IMR-90 (cell line): ENCODE measurements at regions not wholly inside any gene's neighbourhood (a gene's known extent, or its start where the extent isn't known, plus 50 kb on each side); places are given as distances from the start of the nearest gene placed in this dataset.

Experiments used
- ATAC-seq: fragments of 200-7000 bp; cut with Tn5 transposase; 2 replicates; pipeline ENCODE4 v1.9.1; 2020; ENCODE audit warnings: low read depth, mild to moderate bottlenecking, moderate library complexity
- BruUV-seq: library from RNA; stranded (reverse); fragments of 400-500 nt; replicated peaks from 2 replicates; lab custom pipeline; 2021; lab: Mats Ljungman, UMichigan
- CTCF ChIA-PET: fragments of 300-600 bp; formaldehyde crosslinking; extraction: SDS; loops from one replicate; lab custom pipeline; 2021; ENCODE audit warnings: antibody characterized with exemption; lab: Yijun Ruan, JAX
- POLR2A ChIA-PET: fragments of 300-600 bp; sonication (Branson Sonifier 250); formaldehyde crosslinking; loops from one replicate; lab custom pipeline; 2022; ENCODE audit warnings: antibody characterized with exemption; ENCODE audit not compliant: unreplicated experiment; lab: Charles Lee
- DNase-seq: peaks from one replicate; pipeline ENCODE4 v3.0.0; 2013
- H2AFZ ChIP-seq: replicated peaks from 2 replicates; pipeline ENCODE3; 2013; ENCODE audit warnings: low read length, mild to moderate bottlenecking; ENCODE audit not compliant: poor library complexity
- H2AK5ac ChIP-seq: 2 replicates; pipeline ENCODE4 v1.6.1; 2013; ENCODE audit warnings: low read depth, low read length, inconsistent platforms
- H2AK9ac ChIP-seq: replicated peaks from 2 replicates; pipeline ENCODE3; 2013; ENCODE audit warnings: mild to moderate bottlenecking, low read depth, low read length, moderate library complexity; ENCODE audit not compliant: poor library complexity
- H2BK120ac ChIP-seq: 2 replicates; pipeline ENCODE4 v1.6.1; 2013; ENCODE audit warnings: low read depth, low read length, inconsistent platforms
- H2BK15ac ChIP-seq: 3 replicates; pipeline ENCODE4 v1.6.1; 2013; ENCODE audit warnings: low read depth, low read length, inconsistent platforms
- H2BK20ac ChIP-seq: 2 replicates; pipeline ENCODE4 v1.6.1; 2013; ENCODE audit warnings: low read depth, mild to moderate bottlenecking, inconsistent platforms, low read length, moderate library complexity
- H2BK5ac ChIP-seq: 2 replicates; pipeline ENCODE4 v1.6.1; 2013; ENCODE audit warnings: mild to moderate bottlenecking, low read depth, low read length, inconsistent platforms; ENCODE audit not compliant: poor library complexity, severe bottlenecking
- H3K14ac ChIP-seq: replicated peaks from 2 replicates; pipeline ENCODE4 v1.6.1; 2013; ENCODE audit warnings: low read depth, low read length, inconsistent platforms
- H3K18ac ChIP-seq: 2 replicates; pipeline ENCODE4 v1.6.1; 2013; ENCODE audit warnings: low read depth, low read length, control low read depth
- H3K23ac ChIP-seq: 2 replicates; pipeline ENCODE4 v1.6.1; 2013; ENCODE audit warnings: low read depth, low read length, inconsistent platforms
- H3K27ac ChIP-seq: 2 replicates; pipeline ENCODE4 v1.5.1; 2013; ENCODE audit warnings: mild to moderate bottlenecking, control low read depth, low read length; ENCODE audit not compliant: insufficient read depth
- H3K27me3 ChIP-seq: 2 replicates; pipeline ENCODE4 v1.6.1; 2013; ENCODE audit warnings: low read length; ENCODE audit not compliant: control insufficient read depth, insufficient read depth
- H3K36me3 ChIP-seq: 2 replicates; pipeline ENCODE4 v1.6.1; 2013; ENCODE audit warnings: low read length, mixed read lengths; ENCODE audit not compliant: control insufficient read depth, insufficient read depth
- H3K4ac ChIP-seq: 2 replicates; pipeline ENCODE4 v1.6.1; 2013; ENCODE audit warnings: low read depth, low read length, inconsistent platforms
- H3K4me1 ChIP-seq: 2 replicates; pipeline ENCODE4 v1.6.1; 2013; ENCODE audit warnings: low read length, mixed read lengths; ENCODE audit not compliant: control insufficient read depth, insufficient read depth
- H3K4me2 ChIP-seq: 2 replicates; pipeline ENCODE4 v1.6.1; 2013; ENCODE audit warnings: low read depth, mild to moderate bottlenecking, control low read depth, low read length, moderate library complexity
- H3K4me3 ChIP-seq: 2 replicates; pipeline ENCODE4 v1.5.1; 2013; ENCODE audit warnings: low read depth, mild to moderate bottlenecking, control low read depth, low read length, moderate library complexity; ENCODE audit not compliant: insufficient read depth
- H3K56ac ChIP-seq: 2 replicates; pipeline ENCODE4 v1.6.1; 2013; ENCODE audit warnings: low read length, inconsistent platforms; ENCODE audit not compliant: insufficient read depth; ENCODE audit errors: extremely low read depth
- H3K79me1 ChIP-seq, 2 experiments: 2 replicates each; pipeline ENCODE4 v1.6.1; 2013; ENCODE audit warnings: low read length in 2 of 2, inconsistent platforms in 1 of 2, low read depth in 1 of 2
- H3K9ac ChIP-seq: 2 replicates; pipeline ENCODE4 v1.6.1; 2013; ENCODE audit warnings: low read depth, low read length, control low read depth
- H3K9me1 ChIP-seq: 2 replicates; pipeline ENCODE4 v1.6.1; 2013; ENCODE audit warnings: low read length, inconsistent platforms; ENCODE audit not compliant: insufficient read depth
- H3K9me3 ChIP-seq: 2 replicates; pipeline ENCODE4 v1.6.1; 2013; ENCODE audit warnings: low read length; ENCODE audit not compliant: control insufficient read depth, insufficient read depth
- H4K20me1 ChIP-seq: 2 replicates; pipeline ENCODE4 v1.6.1; 2013; ENCODE audit warnings: low read length, inconsistent platforms; ENCODE audit not compliant: insufficient read depth
- H4K5ac ChIP-seq: 2 replicates; pipeline ENCODE4 v1.6.1; 2013; ENCODE audit warnings: mild to moderate bottlenecking, low read depth, low read length, control low read depth
- H4K8ac ChIP-seq, 2 experiments: 2 replicates each; pipeline ENCODE4 v1.6.1; 2013; ENCODE audit warnings: low read depth in 2 of 2, low read length in 2 of 2, control low read depth in 1 of 2, inconsistent platforms in 1 of 2
- H4K91ac ChIP-seq: 2 replicates; pipeline ENCODE4 v1.6.1; 2013; ENCODE audit warnings: low read depth, low read length, inconsistent platforms; ENCODE audit not compliant: insufficient read depth
- ELK1 ChIP-seq: fragments of 150-350 bp; IDR thresholded peaks from 2 replicates; pipeline ENCODE4 v1.6.1; 2016; ENCODE audit warnings: low read depth, mild to moderate bottlenecking, low read length, moderate library complexity, borderline replicate concordance
- MAFK ChIP-seq: IDR thresholded peaks from 2 replicates; pipeline ENCODE4 v1.6.1; 2012; ENCODE audit warnings: low read depth, low read length, improper control_type of control experiment
- MAZ ChIP-seq: IDR thresholded peaks from 2 replicates; pipeline ENCODE4 v1.6.1; 2012; ENCODE audit warnings: low read depth, mild to moderate bottlenecking, low read length, improper control_type of control experiment, moderate library complexity, borderline replicate concordance
- MXI1 ChIP-seq: IDR thresholded peaks from 2 replicates; pipeline ENCODE4 v1.6.1; 2012; ENCODE audit warnings: low read depth, mild to moderate bottlenecking, low read length, moderate library complexity, borderline replicate concordance
- NFE2L2 ChIP-seq: fragments of 150-350 bp; IDR thresholded peaks from 2 replicates; pipeline ENCODE4 v1.6.1; 2016; ENCODE audit warnings: low read depth, mild to moderate bottlenecking, low read length
- POLR2A ChIP-seq: IDR thresholded peaks from 2 replicates; pipeline ENCODE4 v1.6.1; 2012; ENCODE audit warnings: mild to moderate bottlenecking, low read depth, low read length
- RCOR1 ChIP-seq: IDR thresholded peaks from 2 replicates; pipeline ENCODE4 v1.6.1; 2012; ENCODE audit warnings: mild to moderate bottlenecking, low read length, improper control_type of control experiment; ENCODE audit not compliant: insufficient replicate concordance
- RFX5 ChIP-seq: IDR thresholded peaks from 2 replicates; pipeline ENCODE4 v1.8.0; 2012; ENCODE audit warnings: low read depth, mild to moderate bottlenecking, low read length, moderate library complexity
- WGBS, 2 experiments: methylation state at CpG; one replicate each; pipeline versions ENCODE4 v1.1.5 to v1.1.7; 2013; ENCODE audit warnings: missing lambda C conversion rate in 2 of 2; ENCODE audit not compliant: insufficient read length in 1 of 2; ENCODE audit errors: extremely low coverage in 2 of 2; 5-methylcytosine and 5-hydroxymethylcytosine counted together
- dilution Hi-C: fragments of 300-500 bp; cut with HindIII; formaldehyde crosslinking; loops from one replicate; pipeline ENCODE4 v1.14.3; 2018; ENCODE audit warnings: low sequenced_read_pairs; ENCODE audit not compliant: unreplicated experiment
- in situ Hi-C: fragments of 300-500 bp; cut with MboI; formaldehyde crosslinking; loops from 3 replicates; pipeline ENCODE4 v1.14.3; 2019; ENCODE audit warnings: low sequenced_read_pairs, inconsistent platforms, mixed read lengths
- intact Hi-C: fragments of 100-400 bp; cut with micrococcal nuclease; formaldehyde crosslinking; loops from 2 replicates; pipeline ENCODE4 v1.10.0; 2022

GRCh38 chr2:145689277-145689676, 1169.4 kb upstream of the ZEB2 start:
- WGBS, 2 experiments = no CpG with 5 or more reads among the region's 2 CpGs
- Histone ChIP-seq H3K23ac (no peak overlapping the region), H2AK5ac (no peak overlapping the region), H2AFZ (no peak overlapping the region), H3K27ac (no peak overlapping the region), H3K18ac (no peak overlapping the region), H3K4me1 (peaks cover 2% of the 10 kb centered on the region), H3K14ac (no peak overlapping the region), H4K20me1 (no peaks in the 10 kb centered on the region), H3K4ac (no peak overlapping the region), H2AK9ac (no peak overlapping the region), H4K91ac (no peak overlapping the region), H2BK5ac (no peak overlapping the region), H4K5ac (no peak overlapping the region), H3K27me3 (no peaks in the 10 kb centered on the region), H3K4me3 (no peak overlapping the region), H3K36me3 (no peaks in the 10 kb centered on the region), H3K9me3 (no peaks in the 10 kb centered on the region), H3K9ac (no peak overlapping the region), H4K8ac (no peak overlapping the region), H2BK15ac (no peak overlapping the region), H3K56ac (no peak overlapping the region), H3K4me2 (no peak overlapping the region), H2BK20ac (no peak overlapping the region), H3K79me1 (no peaks in the 10 kb centered on the region), H3K9me1 (no peaks in the 10 kb centered on the region), H2BK120ac (no peak overlapping the region)
- no peak for DNase-seq
- intact Hi-C loops (no loop called here), in situ Hi-C loops (no loop called here), dilution Hi-C loops (no loop called here)
- no TSS peak for BruUV-seq
- ChIA-PET CTCF (interaction anchor here (0.8 kb wide), 1 partner anchor 20 kb away, joined by 3 read pairs; no protein-coding TSS in a partner anchor), POLR2A (no interaction called here)
- no peak for TF ChIP-seq MAFK
- no peak for TF ChIP-seq RCOR1
- no peak for TF ChIP-seq POLR2A
- TF ChIP-seq NFE2L2 = no peak
- TF ChIP-seq RFX5 = no peak
- no peak for TF ChIP-seq ELK1
- TF ChIP-seq MXI1 = no peak
- no peak for TF ChIP-seq MAZ
- ATAC-seq = no peak
